GM19468 (cell line): ENCODE measurements at regions not wholly inside any gene's neighbourhood (a gene's known extent, or its start where the extent isn't known, plus 50 kb on each side); places are given as distances from the start of the nearest gene placed in this dataset.

Experiments used
- ATAC-seq: cut with Tn5 transposase; IDR thresholded peaks from one replicate; pipeline ENCODE4 v1.9.1; 2021; ENCODE audit warnings: mild to moderate bottlenecking, moderate library complexity, moderate number of reproducible peaks; ENCODE audit not compliant: unreplicated experiment; ENCODE audit errors: extremely low read depth

- no peak for ATAC-seq
Observed at GRCh38 chr7:41879403-41879802, 176.5 kb upstream of the INHBA start.

GRCh38 chr7:41878309-41879295 lies 175.7 kb upstream of the INHBA start:
- no peak for ATAC-seq

- no peak for ATAC-seq
Observed at GRCh38 chr7:41877118-41877517, 174.2 kb upstream of the INHBA start.

GRCh38 chr7:41875513-41875912 lies 172.6 kb upstream of the INHBA start:
- ATAC-seq, result no peak

- ATAC-seq, result no peak
Observed at GRCh38 chr7:41874201-41874785, 171.4 kb upstream of the INHBA start.

GRCh38 chr7:41873741-41874140 lies 170.9 kb upstream of the INHBA start:
- ATAC-seq, result no peak

GRCh38 chr7:41872966-41873365 lies 170.1 kb upstream of the INHBA start:
- no peak for ATAC-seq

GRCh38 chr7:41870461-41871138 lies 167.7 kb upstream of the INHBA start:
- ATAC-seq, result no peak

GRCh38 chr7:41869997-41870396 lies 167.1 kb upstream of the INHBA start:
- ATAC-seq, result no peak

GRCh38 chr7:41869596-41869995 lies 166.7 kb upstream of the INHBA start:
- ATAC-seq, result no peak

GRCh38 chr7:41869091-41869490 lies 166.2 kb upstream of the INHBA start:
- ATAC-seq, result no peak

GRCh38 chr7:41867639-41868280 lies 164.9 kb upstream of the INHBA start:
- no peak for ATAC-seq

- no peak for ATAC-seq
Observed at GRCh38 chr7:41862261-41862660, 159.4 kb upstream of the INHBA start.

GRCh38 chr7:41861642-41862041 lies 158.8 kb upstream of the INHBA start:
- ATAC-seq, result no peak

- ATAC-seq, result no peak
Observed at GRCh38 chr7:41858201-41858600, 155.3 kb upstream of the INHBA start.

- no peak for ATAC-seq
Observed at GRCh38 chr7:41855798-41856197, 152.9 kb upstream of the INHBA start.

GRCh38 chr7:41847606-41848005 lies 144.7 kb upstream of the INHBA start:
- ATAC-seq, result no peak

- no peak for ATAC-seq
Observed at GRCh38 chr7:41847151-41847550, 144.3 kb upstream of the INHBA start.

GRCh38 chr7:41842956-41843355 lies 140.1 kb upstream of the INHBA start:
- ATAC-seq, result no peak

GRCh38 chr7:41837916-41838315 lies 135.0 kb upstream of the INHBA start:
- ATAC-seq, result no peak
